NCI-H146 treated with DMSO at 0.1 percent for 48 hours (cell line): ENCODE measurements at regions not wholly inside any gene's neighbourhood (a gene's known extent, or its start where the extent isn't known, plus 50 kb on each side); places are given as distances from the start of the nearest gene placed in this dataset.

Source experiments
- DNase-seq: peaks from one replicate; lab custom pipeline; 2025; ENCODE audit not compliant: unreplicated experiment; lab: John Stamatoyannopoulos, UW

DNA sequence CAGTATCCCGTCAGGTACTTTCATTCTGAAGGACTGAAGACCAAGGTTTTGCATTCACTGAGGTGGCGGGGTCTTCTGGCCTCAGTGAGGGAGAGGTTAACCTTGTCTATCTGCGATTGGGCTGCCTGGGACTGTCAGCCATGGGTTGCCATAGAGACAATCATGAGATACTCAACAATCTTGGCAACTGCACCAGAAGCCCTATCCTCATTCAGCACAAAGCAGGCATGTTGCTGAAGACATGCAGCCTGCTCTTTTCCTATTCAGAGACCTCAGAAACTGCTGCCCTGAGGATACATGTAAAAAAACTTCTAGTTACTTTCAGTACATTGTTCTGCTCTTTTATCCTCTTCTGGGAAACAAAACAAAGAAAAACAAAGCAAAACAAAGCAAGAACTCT lies 146.3 kb upstream of the PIRT start:
- DNase-seq, result no peak

DNA sequence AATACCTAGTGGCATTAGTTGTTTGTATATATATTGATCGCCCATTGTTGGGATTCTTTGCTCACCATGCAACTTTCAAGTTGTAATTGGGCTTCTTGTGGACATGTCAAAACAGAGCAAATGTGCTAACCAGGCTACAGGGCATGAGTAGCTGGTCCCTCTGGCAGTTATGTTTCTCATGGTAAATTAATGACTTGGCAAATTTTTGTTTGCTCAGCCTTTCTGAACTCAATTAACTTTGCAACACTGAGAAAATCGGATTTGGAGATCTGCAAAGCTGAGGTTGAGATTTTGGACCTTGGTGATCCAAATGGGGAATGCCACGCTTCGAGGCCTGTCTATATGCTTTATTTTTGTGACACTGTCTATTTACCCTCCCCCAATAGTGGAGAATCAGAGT lies 138.5 kb upstream of the PIRT start:
- no peak for DNase-seq

DNA sequence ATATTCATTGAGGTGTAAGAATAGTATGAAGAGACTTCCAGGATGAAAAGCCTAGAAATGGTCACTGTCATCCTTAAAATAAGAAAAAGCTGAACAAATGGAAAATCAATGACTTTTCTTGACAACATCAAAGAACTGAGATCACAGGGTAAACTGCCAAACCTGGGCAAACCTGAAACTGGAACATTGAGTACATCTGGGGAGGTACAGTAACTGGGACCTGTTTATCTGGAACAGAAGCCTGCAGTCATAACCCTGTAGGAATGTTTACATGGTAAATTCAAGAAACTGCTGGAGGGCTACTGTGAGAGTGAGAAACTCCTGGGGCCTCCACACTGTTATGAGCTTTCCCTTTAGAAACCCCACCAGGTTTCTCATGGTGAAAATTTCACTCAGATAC lies 130.1 kb upstream of the PIRT start:
- no peak for DNase-seq

DNA sequence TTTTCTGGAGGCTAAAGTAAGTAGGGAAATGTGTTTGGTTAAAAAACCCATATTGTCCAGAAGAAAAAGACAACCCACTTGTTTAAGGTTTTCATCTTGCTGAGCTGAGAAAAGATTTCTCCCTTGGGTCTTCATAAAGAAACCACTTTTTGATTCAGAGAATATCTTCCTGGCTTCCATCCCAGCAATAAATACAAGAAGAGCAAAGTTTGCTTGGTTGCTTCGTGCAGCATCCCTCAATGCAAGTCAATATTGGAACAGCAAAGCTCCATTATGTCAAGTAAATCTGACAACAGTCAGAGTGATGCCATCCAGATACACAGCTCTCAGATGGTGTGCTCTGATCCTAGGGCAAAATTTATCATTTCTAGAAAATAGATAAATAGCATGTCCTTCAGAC lies 118.9 kb upstream of the PIRT start:
- DNase-seq, result no peak

DNA sequence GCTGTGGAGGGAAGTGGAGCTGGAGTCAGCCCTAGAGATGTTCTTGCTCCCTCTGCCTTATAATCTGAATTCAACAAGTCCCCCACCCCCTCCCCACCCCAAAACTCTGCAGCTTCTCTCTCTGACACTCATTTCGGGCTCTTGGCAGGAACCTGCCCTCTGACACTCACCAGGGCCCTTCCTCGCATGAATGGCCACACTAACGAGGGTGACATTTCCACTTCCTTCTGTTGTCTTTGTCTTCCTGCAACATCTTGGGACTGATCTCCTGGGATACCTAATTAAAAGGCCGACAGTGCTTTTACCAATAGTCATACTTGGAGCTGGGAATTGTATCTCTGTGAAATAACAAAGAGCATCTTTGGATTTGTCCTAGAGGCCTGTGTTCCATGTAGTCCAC lies 106.9 kb upstream of the PIRT start:
- no peak for DNase-seq

DNA sequence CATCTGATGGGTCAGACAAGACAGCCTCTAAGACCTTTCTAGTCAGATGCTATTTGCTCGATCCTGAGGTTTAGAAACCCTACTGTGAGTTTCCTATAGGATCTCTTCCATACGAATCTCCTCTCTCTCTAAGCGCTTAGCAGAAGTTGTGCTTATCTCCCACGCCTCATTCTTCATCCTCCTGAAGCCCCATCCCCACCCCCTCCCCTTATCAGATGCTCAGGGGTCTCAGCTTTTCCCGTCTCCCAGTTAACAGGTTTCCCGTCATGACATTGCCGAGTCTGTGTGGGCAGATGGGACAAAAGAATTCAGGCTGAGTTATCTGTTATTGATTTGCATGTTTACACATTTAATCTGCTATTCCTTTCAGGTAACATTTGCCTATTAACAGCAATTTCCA lies 99.0 kb upstream of the PIRT start:
- DNase-seq, result no peak

DNA sequence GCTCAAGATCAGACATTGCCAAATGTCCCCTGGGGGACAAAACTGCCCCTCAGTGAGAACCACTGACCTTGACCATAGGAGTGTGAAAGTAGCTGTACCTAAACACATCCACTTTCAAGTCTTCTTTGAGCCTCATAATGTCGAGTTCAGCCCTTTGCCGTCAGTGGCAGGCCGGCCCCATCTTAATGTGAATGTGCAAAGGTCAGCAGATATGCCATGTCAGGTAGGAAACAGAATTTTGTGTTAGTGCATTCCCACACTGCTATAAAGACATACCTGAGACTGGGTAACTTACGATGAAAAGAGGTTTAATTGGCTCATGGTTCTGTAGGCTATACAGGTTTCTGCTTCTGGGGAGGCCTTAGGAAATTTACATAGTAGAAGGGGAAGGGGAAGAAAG lies 95.1 kb upstream of the PIRT start:
- no peak for DNase-seq

DNA sequence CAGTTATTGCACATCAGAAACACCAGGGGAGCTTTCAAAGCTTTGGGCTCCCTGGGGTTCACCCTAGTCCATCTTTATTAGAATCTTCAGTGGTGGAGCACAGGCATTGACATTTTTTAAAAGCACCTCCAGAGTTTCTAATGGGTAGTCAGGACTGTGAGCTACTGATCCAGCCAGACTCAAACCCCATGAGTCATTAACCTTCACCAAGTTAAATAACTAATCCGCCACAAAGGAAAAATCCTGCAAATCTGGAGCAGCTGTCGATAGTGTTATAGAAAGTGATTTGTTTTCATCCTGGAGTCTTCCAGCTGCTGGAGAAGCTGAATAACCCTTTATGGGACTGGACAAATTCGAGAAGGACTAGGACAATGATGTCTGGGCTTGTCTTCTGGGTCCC lies 93.2 kb upstream of the PIRT start:
- no peak for DNase-seq

DNA sequence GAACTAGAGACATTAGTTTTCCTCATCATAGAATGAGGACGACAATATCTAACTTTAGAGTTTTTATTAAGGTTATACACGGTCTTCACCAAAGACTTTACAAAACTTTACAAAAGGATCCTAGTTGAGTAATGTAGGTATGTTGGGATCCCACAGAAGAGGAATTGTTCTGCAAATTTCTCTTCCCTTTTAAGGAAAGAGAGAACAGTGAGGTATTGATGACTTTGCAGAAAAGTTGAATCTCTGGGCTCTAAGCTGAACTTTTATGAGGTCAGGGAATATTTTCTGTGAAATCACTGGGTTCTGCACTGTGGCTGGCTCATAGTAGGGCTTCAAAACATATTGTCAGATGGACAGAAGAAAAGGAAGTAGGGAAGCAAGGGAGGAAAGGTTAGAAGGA lies 89.8 kb upstream of the PIRT start:
- no peak for DNase-seq

DNA sequence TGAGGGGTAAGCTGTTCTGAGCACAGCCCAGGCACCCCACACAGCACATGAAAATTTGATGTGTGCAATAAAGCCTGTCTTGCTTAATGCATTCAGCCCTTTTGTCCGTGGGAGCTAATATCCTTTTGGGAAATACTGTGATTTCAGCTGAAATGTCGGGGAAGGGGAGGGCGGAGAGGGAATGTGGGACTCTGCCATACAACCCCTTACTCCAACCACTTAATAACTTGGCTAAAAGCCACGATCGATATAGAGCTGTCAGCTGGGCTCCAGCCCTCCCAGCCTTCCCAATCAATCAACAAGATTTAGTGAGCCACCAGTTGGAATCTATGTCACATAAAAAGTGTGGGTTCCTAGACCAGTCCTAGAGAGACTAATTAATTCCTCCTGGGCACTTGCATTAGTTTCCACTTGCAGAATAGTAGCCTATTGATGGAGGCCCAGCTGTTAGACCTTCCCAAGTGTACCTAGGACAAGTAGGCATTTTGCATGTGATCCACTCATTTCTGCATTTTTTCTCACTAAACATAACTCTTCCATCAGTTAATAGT lies 82.7 kb upstream of the PIRT start:
- no peak for DNase-seq

DNA sequence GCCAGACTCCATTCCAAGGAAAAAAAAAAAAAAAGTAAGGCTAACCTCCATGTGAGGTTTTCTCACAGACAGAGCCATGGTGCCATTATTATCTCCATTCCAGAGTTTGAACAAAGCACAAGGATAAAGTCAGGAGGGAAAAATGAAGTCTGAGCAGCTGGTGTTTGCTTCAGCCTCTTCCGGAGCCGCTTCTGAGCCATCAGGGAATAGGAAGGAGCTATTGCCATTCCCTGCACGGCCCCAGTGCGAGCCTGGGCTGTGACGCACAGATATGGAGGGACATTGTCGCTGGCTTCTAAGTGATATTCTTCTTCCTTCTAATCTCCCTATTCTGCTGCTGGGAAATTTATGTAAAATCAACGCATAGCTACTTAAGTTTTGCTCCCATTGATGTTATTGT lies 69.5 kb upstream of the PIRT start:
- DNase-seq, result no peak

DNA sequence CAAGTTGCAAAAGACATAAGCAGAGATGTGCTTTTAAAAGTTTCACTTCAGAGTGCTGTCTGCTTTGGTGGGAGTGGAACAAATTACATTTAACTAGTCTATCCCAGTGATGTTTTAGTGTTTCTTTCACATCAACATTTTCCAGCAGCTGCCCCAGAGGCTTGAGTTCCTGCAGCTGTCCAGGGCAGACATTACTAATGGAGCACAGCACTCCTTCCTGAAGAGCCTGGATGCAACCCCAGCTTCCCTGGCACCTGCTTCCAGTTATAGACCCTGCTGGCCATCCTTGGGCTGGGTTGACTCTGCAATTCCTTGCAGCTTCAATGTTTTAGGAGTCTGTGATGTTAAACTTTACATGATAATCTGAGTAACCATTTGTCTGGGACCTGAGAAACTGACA lies 61.4 kb upstream of the PIRT start:
- DNase-seq, result no peak

DNA sequence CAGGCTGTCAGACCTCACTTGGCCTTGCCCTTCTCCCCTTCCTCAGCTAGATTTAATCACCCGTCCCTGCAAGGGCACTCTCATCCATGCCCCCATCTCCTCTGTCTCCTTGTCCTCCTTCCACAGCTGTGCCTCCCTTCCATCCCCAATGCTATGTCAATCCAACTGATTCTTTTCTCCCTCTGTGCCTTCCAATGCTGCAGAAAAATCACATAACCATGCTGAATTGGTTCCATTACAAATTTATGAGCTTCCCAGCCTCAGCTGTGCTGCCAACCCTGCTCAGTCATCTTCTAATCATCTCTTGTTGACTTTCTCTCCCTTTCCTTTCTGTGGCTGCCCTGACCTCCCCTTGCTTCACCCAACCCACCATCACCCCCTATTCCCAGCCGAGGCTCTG lies 56.3 kb upstream of the PIRT start:
- no peak for DNase-seq

DNA sequence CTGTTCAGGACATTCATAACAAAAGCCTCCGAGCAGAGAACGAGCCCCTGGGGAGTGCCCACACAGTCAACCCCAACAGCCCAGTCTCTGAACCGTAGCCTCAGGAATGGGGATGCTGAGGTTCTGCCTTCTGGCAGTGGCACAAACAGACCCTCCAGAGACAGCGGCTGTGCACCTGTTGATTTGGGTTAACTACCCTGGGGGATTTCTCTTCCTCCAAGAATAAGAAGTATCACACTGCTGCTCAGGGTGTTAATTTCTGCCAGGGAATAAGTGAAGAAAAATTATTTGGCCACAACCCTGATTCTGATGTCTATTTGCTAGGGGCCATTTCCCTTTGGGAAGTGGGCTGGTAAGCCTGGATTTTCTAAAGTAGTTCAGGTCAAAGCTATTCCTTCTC lies 51.0 kb upstream of the PIRT start:
- DNase-seq, result no peak
